ENCODE measurements at regions not wholly inside any gene's neighbourhood (a gene's known extent, or its start where the extent isn't known, plus 50 kb on each side); places are given as distances from the start of the nearest gene placed in this dataset.

DNA sequence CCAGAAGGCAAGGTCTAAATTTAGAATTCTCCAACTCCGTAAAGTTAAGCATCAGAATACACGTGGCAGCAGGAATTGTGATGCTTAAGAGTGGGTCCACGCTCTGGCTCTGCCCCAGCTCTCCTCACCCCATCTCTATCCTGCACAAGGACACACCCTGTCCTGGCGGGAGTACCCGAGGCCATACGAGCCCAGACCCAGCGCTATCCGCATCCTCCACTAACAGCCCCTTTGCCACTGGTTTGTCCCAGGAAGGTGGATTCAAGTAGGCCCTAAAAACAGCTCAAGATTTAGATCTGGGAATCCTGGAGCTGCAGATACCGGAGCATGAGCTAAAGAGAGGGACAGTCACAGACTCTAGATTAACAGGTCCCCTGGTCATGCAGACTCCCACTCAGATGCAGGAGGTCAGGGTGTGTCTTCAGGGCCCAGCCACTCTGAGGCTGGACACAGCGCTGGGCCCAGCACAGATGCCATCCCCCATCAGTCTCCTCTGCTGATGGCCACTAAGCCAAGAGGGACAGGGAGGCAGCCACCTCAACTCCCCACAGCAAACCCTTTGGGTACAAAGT, 393.3 kb downstream of the NPHP4 start:
- no peak overlapping the region for H3K4me3 Mint-ChIP-seq
- no peaks in the 10 kb centered on the region for H3K27me3 Mint-ChIP-seq (ENCODE audit: low read depth)
- no peak for DNase-seq (ENCODE audit: low spot score)
- H3K4me1 Mint-ChIP-seq (ENCODE audit: low read depth) = no peaks in the 10 kb centered on the region
- H3K9me3 Mint-ChIP-seq = no peaks in the 10 kb centered on the region
- no peaks in the 10 kb centered on the region for H3K36me3 Mint-ChIP-seq (ENCODE audit: low read depth)
- no peak overlapping the region for H3K27ac Mint-ChIP-seq

DNA sequence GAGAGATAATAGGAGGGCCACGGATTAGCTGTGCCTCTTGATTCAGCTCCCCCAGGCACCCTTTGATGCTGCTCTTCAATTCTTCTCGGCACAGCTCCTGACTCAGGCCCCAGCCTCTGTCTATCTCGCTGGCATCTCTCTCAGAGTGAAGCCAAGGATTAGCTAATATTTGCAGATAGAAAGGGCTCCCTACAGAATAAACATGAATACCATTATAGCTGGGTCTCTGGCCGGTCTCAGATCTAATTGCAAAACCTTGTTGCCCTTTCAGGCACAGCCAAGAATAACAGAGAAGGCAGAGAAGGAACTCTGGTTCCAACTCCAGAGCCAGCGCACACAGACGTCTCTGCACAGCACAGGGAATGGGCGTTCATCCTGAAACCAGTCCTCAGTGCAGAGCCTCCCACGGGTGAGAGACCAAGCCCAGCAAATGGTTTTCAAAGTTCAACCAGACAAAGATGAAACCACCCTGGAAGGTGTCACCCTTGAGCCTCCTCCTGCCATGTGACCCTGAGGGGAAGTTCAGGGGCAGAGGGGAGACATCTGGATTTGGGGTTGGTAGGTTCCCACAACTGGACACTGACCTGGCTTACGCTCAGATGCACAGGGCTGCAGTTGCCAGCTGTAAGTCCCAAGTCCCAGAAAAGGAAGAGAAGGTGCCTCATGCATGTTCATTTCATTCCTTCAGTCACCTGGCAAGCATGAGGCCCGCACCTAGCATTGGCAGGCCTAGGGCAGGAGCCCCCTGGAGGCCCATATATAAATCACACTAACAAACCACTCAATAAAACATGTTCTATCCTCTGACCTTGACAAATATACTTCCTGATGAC, 394.0 kb downstream of the NPHP4 start:
- no peaks in the 10 kb centered on the region for H3K9me3 Mint-ChIP-seq
- no peak overlapping the region for H3K27ac Mint-ChIP-seq
- no peak overlapping the region for H3K4me3 Mint-ChIP-seq
- H3K4me1 Mint-ChIP-seq (ENCODE audit: low read depth) = no peaks in the 10 kb centered on the region
- no peak for DNase-seq (ENCODE audit: low spot score)
- no peaks in the 10 kb centered on the region for H3K27me3 Mint-ChIP-seq (ENCODE audit: low read depth)
- no peaks in the 10 kb centered on the region for H3K36me3 Mint-ChIP-seq (ENCODE audit: low read depth)

DNA sequence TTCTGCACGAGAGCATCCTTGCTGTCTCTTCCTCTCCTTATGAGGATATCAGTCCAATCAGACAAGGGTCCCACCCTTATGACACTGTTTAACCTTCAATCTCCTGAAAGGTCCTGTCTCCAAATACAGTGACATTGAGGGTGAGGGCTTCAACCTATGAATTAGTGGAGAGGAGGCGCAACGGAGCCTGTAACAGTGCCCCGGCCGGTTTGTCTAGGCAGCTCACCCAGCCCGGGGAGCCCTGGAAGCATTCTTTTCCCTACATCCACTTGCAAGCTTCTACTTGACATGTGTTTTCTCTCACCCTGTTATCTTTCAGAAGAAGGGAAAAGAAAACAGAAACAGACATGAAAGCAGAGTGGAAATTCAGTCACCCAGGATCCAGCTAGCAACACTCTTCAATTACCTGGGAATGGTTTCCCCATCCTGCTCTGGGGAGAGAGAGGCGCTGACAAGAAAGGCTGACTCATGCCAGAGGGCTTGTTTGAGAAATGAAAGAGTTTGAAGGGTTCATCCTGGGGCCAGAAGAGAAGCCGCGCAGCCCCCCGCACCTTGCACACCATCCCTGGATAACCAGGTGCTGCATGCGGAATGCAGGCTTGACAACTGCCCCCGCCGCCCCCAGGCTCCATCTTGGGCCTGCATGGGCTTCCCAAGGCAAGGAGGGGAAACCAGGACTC, 394.9 kb downstream of the NPHP4 start:
- no peak for DNase-seq (ENCODE audit: low spot score)
- Mint-ChIP-seq H3K4me3 (no peak overlapping the region), H3K27ac (no peak overlapping the region), H3K27me3 (ENCODE audit: low read depth) (no peaks in the 10 kb centered on the region), H3K9me3 (no peaks in the 10 kb centered on the region), H3K4me1 (ENCODE audit: low read depth) (no peaks in the 10 kb centered on the region), H3K36me3 (ENCODE audit: low read depth) (no peaks in the 10 kb centered on the region)

DNA sequence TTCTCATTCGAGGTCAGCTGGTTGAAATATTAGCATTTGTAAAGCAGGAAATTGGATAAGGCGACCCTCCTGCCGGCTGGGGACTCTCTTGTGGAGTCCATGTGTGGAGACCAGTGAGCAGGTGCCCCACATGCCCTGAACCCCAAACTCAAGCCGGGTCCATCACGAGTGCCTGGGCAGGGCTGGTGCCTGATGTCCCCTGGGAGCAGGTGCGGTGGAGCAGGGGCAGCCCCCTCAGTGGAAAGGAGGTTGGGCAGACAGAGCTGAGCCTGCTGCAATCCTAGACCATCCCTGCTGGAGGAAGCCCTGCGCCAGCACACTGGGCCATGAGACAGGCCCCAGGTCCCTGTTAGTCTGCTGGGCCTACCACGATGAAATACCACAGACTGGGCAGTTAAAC, 395.6 kb downstream of the NPHP4 start:
- no peaks in the 10 kb centered on the region for H3K36me3 Mint-ChIP-seq (ENCODE audit: low read depth)
- no peaks in the 10 kb centered on the region for H3K4me1 Mint-ChIP-seq (ENCODE audit: low read depth)
- H3K9me3 Mint-ChIP-seq = no peaks in the 10 kb centered on the region
- no peak overlapping the region for H3K27ac Mint-ChIP-seq
- H3K4me3 Mint-ChIP-seq = no peak overlapping the region
- no peaks in the 10 kb centered on the region for H3K27me3 Mint-ChIP-seq (ENCODE audit: low read depth)
- no peak for DNase-seq (ENCODE audit: low spot score)

DNA sequence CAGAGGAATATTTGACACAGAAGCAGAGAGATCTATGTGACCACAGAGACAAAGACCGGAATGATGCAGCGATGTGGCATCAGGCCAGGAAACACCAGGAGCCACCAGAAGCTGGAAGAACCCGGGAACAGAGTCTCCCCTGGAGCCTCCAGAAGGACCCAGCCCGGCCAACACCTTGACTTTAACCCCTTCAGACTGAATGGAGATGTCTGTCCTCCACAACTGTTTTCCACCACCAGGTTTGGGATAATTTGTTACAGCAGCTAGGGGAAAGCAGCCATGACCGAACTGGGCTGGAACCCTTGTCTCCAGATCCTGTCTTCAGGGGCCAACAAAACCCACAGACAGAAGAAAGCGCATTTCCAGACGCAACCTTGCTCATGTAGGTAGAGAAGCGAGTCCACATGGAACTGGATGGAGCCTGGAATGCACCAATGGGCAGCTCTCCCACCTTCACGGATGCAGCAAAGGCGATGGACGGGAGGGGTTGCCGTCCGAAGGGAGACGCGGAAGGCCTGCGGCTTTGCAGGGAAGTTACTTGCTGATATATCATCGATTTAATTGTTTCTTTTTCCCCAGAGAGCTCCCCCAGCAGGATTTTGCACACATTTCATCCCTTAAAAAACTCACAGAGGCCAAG, 396.6 kb downstream of the NPHP4 start:
- no peak overlapping the region for H3K27ac Mint-ChIP-seq
- DNase-seq (ENCODE audit: low spot score) = no peak
- H3K36me3 Mint-ChIP-seq (ENCODE audit: low read depth) = no peaks in the 10 kb centered on the region
- H3K27me3 Mint-ChIP-seq (ENCODE audit: low read depth) = no peaks in the 10 kb centered on the region
- no peaks in the 10 kb centered on the region for H3K4me1 Mint-ChIP-seq (ENCODE audit: low read depth)
- no peak overlapping the region for H3K4me3 Mint-ChIP-seq
- H3K9me3 Mint-ChIP-seq = peaks cover 7% of the 10 kb centered on the region

DNA sequence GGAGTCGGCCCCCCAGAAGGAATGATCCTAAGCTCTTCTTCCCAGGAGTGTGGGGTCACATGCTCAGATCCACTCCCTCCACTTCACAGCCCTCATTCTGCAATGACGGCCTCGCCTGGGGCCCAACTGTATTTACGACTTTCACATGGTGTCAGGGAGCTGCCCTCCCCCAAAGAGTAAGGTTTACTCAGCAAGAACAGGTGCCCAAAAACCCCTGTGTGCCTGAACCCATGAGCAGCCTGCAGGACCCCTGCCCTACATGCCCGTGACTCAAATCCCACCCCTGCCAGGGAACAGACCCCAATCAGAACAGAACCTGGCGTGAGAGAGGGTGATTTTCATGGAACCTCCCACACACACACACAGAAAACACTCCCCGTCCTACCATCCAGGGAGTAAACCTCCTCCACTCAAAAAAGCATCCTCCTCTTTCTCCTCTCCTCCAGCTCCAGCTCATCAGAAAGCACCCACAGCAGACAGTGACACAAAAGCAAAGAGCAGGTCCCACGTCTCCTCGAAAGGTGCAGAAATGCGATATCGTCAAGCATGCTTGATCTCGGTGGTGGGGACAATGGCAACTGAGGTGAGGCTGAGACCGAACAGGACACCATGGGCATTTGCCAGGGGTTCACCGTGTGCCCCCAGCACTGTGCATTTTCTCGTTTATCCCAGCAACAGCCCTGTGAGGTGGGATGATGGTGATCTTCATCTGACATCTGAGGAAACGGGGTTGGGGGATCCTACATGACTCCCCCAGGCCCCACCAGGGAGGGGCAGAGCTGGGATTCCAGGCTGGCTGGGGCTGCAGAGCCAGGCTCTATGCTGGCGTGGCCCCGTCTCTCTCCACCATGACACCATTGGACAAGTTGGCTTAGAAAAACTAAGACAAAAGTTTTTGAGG, 397.9 kb downstream of the NPHP4 start:
- H3K27me3 Mint-ChIP-seq (ENCODE audit: low read depth) = no peaks in the 10 kb centered on the region
- H3K9me3 Mint-ChIP-seq = peaks cover 8% of the 10 kb centered on the region
- no peak for DNase-seq (ENCODE audit: low spot score)
- H3K27ac Mint-ChIP-seq = no peak overlapping the region
- no peaks in the 10 kb centered on the region for H3K4me1 Mint-ChIP-seq (ENCODE audit: low read depth)
- no peaks in the 10 kb centered on the region for H3K36me3 Mint-ChIP-seq (ENCODE audit: low read depth)
- H3K4me3 Mint-ChIP-seq = no peak overlapping the region

DNA sequence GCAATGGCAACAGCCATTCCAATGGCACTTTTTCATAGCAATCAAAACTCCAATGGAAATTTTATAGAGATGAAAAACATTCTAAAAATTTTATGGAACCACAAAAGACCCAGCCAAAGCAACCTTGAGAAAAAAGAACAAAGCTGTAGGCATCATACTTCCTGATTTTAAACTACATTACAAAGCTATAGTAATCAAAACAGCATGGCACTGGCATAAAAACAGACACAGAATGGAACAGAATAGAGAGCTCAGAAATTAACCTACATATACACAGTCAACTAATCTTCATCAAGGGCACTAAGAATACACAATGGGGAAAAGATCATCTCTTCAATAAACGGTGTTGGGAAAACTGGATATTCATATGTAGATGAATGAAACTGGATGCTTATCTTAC, 401.5 kb downstream of the NPHP4 start:
- H3K36me3 Mint-ChIP-seq (ENCODE audit: low read depth) = no peaks in the 10 kb centered on the region
- H3K27me3 Mint-ChIP-seq (ENCODE audit: low read depth) = no peaks in the 10 kb centered on the region
- peaks cover 8% of the 10 kb centered on the region for H3K9me3 Mint-ChIP-seq
- H3K4me1 Mint-ChIP-seq (ENCODE audit: low read depth) = no peaks in the 10 kb centered on the region
- H3K27ac Mint-ChIP-seq = no peak overlapping the region
- H3K4me3 Mint-ChIP-seq = no peak overlapping the region
- no peak for DNase-seq (ENCODE audit: low spot score)

DNA sequence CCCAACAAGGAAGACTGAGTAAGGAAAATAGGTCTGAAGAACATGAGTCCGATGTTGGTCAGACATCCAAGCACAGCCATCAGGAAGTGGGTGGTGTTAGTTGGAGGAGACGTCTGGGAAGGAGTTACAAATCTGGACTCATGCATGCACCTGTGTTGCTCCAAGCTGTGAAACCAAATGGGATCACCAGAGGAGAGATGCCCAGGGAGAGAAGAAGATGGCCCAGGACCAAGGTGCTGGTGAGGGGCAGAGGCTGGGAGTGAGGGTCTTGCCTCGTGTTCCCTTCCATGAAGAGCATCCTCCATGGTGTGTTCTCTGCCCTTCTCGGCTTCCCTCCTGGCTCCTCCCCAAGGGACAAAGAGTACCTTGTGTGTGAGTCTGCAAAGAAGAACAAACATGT, 405.6 kb downstream of the NPHP4 start:
- no peak for DNase-seq (ENCODE audit: low spot score)
- no peaks in the 10 kb centered on the region for H3K27me3 Mint-ChIP-seq (ENCODE audit: low read depth)
- H3K4me1 Mint-ChIP-seq (ENCODE audit: low read depth) = no peaks in the 10 kb centered on the region
- H3K9me3 Mint-ChIP-seq = peaks cover 8% of the 10 kb centered on the region
- H3K36me3 Mint-ChIP-seq (ENCODE audit: low read depth) = no peaks in the 10 kb centered on the region
- no peak overlapping the region for H3K4me3 Mint-ChIP-seq
- H3K27ac Mint-ChIP-seq = no peak overlapping the region

DNA sequence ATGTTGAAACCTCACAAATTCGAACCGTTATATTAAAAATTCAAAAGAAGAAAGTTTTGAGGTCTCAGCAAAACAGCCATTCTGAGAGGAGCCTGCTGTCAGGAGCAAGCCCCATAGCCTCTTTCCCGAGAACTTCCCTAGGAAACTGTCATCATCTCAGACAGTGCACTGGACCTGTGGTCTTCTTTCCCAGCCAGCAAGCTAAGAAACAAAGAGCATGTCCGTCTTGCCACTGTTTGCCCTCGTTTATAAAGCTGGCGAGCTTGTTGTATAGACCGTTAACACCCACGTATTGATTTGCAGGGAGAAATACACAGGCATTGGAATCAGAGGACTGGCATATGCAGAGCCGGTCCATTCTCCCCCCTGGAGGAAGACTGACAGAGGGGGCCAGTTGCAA, 407.0 kb downstream of the NPHP4 start:
- no peak overlapping the region for H3K27ac Mint-ChIP-seq
- no peaks in the 10 kb centered on the region for H3K4me1 Mint-ChIP-seq (ENCODE audit: low read depth)
- H3K4me3 Mint-ChIP-seq = no peak overlapping the region
- peaks cover 2% of the 10 kb centered on the region for H3K27me3 Mint-ChIP-seq (ENCODE audit: low read depth)
- H3K36me3 Mint-ChIP-seq (ENCODE audit: low read depth) = no peaks in the 10 kb centered on the region
- H3K9me3 Mint-ChIP-seq = no peaks in the 10 kb centered on the region
- DNase-seq (ENCODE audit: low spot score) = no peak

DNA sequence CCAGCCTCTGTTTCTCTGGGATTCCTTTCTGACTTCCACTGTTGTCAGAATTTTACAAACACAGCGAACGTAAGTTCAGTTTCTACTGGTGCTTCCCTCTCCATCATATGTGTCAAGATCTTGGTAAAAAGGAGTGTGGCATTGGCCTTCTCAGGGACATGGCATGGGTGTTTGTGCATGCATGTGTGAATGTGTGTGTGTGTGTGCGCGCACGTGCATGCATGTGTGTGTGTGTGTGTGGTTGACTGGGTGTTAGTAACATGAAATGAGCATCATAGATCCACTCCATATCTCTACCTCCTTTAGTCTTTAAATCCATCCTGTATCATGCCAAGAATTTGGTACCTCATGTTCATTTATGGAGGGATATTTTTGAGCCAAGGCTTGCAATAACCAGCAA, 411.3 kb downstream of the NPHP4 start:
- no peak overlapping the region for H3K4me3 Mint-ChIP-seq
- no peaks in the 10 kb centered on the region for H3K9me3 Mint-ChIP-seq
- peaks cover 2% of the 10 kb centered on the region for H3K27me3 Mint-ChIP-seq (ENCODE audit: low read depth)
- H3K4me1 Mint-ChIP-seq (ENCODE audit: low read depth) = no peaks in the 10 kb centered on the region
- no peak overlapping the region for H3K27ac Mint-ChIP-seq
- DNase-seq (ENCODE audit: low spot score) = no peak
- no peaks in the 10 kb centered on the region for H3K36me3 Mint-ChIP-seq (ENCODE audit: low read depth)

DNA sequence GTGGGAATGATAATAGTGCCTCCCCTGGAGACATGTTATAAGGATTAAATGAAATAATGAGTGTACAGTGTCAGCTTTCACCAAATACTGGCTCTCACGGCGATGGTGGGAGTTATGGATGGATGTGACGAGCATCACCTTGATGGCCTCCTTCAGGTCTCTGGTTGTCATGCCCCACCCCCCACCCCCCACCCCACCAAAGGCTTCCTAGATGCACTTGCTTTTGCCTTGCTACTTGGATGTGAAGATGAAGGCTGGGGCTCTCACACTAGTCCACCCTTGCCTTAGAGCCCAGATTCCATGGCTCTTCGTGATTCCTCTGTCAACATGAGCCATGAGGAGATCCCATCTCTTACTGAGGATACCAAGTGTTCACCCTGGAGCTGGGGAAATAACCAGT, 412.3 kb downstream of the NPHP4 start:
- DNase-seq (ENCODE audit: low spot score) = no peak
- Mint-ChIP-seq H3K27me3 (ENCODE audit: low read depth) (peaks cover 2% of the 10 kb centered on the region), H3K4me3 (no peak overlapping the region), H3K9me3 (no peaks in the 10 kb centered on the region), H3K4me1 (ENCODE audit: low read depth) (no peaks in the 10 kb centered on the region), H3K27ac (no peak overlapping the region), H3K36me3 (ENCODE audit: low read depth) (no peaks in the 10 kb centered on the region)

DNA sequence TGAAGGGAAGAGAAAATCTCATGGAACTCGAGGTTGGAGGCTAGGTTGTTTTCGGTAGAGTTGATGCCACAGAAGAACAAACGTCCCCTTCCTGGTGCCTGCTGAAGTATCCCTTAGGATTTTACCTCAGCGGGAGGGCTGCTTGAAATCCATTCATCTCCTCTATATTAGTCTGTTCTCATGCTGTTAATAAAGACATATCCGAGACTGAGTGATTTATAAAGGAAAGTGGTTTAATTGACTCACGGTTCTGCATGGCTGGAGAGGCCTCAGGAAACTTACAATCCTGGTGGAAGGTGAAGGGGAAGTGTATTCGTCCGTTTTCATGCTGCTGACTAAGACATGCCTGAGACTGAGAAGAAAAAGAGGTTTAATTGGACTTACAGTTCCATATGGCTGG, 413.5 kb downstream of the NPHP4 start:
- no peak for DNase-seq (ENCODE audit: low spot score)
- H3K9me3 Mint-ChIP-seq = no peaks in the 10 kb centered on the region
- H3K36me3 Mint-ChIP-seq (ENCODE audit: low read depth) = no peaks in the 10 kb centered on the region
- H3K27ac Mint-ChIP-seq = no peak overlapping the region
- no peak overlapping the region for H3K4me3 Mint-ChIP-seq
- peaks cover 2% of the 10 kb centered on the region for H3K27me3 Mint-ChIP-seq (ENCODE audit: low read depth)
- no peaks in the 10 kb centered on the region for H3K4me1 Mint-ChIP-seq (ENCODE audit: low read depth)

DNA sequence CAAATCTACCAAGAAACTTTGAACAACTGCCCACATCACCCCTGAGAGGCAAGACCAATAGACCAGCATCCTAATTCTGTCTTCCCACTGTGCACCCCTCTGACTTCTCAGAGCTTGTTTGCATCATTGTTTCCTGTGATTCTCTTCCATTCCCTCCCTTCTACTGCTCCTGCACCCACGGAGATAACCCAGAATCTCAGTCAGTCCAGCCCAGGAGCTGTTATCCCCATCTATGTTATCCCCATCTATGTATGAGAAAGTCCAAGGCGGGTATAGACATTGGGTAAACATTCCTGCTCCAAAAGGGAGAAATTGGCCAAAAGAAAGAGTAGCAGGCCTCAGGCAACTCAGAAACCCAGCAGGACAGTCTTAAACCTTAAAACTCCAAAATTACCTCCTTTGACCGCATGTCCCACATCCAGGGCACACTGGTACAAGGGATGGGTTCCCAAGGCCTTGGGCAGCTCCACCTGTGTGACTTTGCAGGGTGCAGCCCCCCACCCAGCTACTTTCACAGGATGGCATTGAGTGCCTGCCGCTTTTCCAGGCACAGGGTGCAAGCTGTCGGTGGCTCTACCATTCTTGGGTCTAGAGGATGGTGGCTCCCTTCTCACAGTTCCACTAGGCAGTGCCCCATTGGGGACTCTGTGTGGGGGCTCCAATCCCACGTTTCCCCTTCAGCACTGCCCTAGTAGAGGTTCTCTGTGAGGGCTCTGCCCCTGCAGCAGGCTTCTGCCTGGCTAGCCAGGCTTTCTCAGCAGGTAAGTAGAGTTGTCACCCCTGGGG, 414.8 kb downstream of the NPHP4 start:
- H3K27ac Mint-ChIP-seq = no peak overlapping the region
- H3K36me3 Mint-ChIP-seq (ENCODE audit: low read depth) = no peaks in the 10 kb centered on the region
- DNase-seq (ENCODE audit: low spot score) = no peak
- no peaks in the 10 kb centered on the region for H3K4me1 Mint-ChIP-seq (ENCODE audit: low read depth)
- no peak overlapping the region for H3K4me3 Mint-ChIP-seq
- H3K27me3 Mint-ChIP-seq (ENCODE audit: low read depth) = peaks cover 2% of the 10 kb centered on the region
- no peaks in the 10 kb centered on the region for H3K9me3 Mint-ChIP-seq

All from T-helper 2 cell treated with Interferon-gamma antibody and Interleukin-4, amounts not matched to agents 5 μg/mL and 100 μg/mL, for 36 hours (primary cell).